NCI-H446 treated with DMSO at 0.1 percent for 48 hours (cell line): ENCODE measurements at regions not wholly inside any gene's neighbourhood (a gene's known extent, or its start where the extent isn't known, plus 50 kb on each side); places are given as distances from the start of the nearest gene placed in this dataset.
"Not testable (repeated sequence)": the region's sequence is repeated elsewhere in the genome, so short reads cannot be mapped to it uniquely, and the experiment has no call there.

ENCODE experiments used
- DNase-seq: peaks from one replicate; lab custom pipeline; 2025; lab: John Stamatoyannopoulos, UW

DNA sequence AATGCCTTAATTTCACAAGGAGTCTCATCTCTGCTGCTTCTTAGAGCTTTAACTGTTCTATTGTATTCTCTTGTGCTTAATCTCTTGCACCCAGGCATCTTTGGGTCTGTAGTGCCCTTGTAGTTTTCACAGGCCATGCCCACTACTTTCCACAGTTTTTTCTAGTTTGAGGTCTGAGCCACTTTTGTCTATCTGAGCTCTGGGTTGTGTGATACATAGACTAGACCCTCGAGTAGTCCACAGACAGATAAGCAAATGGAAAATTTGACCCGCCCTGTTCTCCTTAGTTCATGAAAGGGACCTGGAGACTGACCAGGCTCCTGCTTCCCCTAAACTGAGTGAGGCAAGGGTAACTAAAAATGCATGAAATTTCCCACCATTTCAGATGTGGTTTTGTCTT, 466.8 kb upstream of the ZEB2 start:
- no peak for DNase-seq

DNA sequence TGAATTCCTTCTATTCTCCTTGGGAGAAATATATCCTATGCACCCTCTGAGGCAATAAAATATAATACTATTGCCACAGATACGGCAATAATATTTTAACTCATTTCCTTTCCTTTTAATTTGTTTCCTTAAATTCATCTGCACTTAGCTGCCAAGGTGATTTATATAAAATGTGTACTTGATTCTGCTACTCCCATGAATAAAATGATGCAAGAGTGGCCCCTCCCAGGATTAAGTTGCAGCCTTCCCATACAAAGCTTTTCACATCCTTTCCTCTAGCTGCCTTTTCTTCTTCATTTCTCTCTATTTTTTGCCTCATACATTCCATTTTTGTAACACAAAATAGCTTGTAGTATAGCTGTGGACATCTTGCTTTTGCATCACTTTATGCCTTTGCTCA, 464.1 kb upstream of the ZEB2 start:
- no peak for DNase-seq

DNA sequence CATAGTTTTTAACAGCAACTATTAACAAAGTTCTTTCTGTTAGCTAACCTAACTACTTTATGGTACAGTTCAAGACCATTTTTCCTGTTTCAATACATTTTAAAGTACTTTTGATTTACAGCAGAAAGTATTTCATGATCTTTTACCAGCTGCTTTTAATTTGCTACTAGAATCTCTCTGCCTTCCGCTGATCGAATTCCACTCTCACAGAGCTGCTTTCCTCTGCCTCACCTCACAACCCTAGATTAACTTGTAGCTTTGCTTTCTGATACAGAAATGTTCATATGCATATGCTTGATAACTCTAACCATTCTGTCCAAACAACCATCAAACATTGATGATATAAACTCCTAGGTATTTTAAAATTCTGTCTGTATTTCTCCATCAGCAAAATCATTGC, 463.2 kb upstream of the ZEB2 start:
- DNase-seq: no peak

DNA sequence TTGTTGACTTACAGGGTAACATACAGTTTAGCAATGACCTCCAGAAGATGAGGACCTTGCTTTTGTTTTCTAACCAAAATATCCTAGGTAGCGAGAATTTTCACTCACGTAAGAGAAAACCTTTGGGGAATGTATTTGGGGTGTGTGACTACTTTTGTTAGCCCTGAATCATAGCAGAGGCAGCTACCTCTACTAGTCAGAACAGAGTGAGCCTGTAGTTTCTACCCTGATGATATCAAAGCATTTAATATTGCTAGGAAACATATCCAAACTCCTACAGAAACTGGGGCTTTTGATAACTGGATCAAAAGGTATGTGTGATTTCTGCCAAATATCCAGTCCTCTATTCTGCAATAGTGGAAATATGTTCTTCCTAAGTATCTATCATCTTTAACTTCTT, 462.6 kb upstream of the ZEB2 start:
- no peak for DNase-seq

DNA sequence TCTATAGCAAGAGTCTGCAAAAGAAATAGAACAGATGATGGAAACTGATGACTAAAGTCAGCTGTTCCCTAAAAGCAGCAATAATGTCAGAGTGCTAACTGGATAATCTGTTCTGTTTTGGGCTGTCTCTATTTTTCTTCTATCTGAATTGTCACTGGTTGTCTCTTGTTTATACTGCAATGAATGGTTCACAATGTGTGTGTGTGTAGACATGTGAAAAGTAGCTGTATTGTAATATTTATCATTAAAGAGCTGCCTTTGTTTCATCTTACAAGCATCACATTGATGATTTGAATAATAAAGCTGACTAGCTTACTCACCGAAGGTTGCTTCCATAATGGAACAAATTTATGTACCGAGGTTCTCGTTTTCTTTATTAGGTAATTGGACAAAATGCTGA, 456.0 kb upstream of the ZEB2 start:
- no peak for DNase-seq

DNA sequence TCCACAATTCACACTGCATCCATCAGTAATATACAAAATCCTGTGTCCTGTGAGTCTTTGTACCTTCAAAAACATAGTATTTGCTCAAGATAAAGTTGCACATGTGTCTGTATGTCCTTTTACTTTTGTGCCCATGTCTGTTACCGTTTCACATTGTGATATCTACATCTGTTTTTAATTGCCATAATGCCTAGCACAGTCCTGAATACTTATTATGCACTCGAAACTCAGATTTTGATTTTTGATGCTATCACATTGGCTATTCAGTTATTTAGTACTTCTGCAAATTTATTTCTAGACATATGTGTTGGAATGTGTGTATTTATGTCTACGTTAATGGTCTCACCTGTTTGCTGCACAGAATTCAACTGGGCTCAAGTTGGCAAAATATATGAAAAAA, 452.8 kb upstream of the ZEB2 start:
- DNase-seq: no peak

DNA sequence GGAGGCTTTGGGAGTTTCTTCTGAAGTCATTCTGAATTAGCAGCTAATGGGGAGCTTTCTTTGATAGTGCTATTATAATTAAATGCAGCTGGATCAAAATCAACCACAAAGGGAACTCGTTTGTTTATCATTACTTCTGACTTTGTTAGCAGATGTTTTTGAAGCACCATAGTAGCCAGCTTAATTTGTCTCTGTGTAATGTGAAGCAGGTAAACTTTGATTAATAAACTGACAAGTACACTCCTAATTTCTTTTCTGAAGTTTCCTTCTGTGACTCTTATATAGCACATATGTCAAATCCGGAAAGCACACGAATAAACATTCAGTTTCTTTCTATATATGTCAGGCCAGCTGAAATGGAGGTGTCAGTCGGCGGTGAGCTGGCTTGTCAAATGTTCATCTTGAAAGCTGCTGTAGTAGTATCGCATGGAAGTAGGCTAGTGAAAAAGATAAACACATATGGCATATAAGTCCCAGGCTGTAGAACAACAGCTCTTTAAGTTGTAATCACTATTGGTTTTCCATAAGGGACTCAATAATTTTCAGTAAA, 451.9 kb upstream of the ZEB2 start:
- DNase-seq: no peak

DNA sequence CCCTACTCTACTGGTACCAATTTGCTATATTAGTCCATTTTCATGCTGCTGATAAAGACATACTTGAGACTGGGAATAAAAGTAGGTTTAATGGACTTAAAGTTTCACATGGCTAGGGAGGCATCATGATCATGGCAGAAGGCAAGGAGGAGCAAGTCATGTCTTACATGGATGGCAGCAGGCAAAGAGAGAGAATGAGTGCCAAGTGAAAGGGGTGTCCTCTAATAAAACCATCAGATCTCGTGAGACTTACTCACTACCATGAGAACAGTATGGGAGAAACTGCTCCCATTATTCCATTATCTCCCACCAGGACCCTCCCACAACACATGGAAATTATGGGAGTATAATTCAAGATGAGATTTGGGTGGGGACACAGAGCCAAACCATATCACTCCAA, 450.5 kb upstream of the ZEB2 start:
- DNase-seq: not testable (repeated sequence)

DNA sequence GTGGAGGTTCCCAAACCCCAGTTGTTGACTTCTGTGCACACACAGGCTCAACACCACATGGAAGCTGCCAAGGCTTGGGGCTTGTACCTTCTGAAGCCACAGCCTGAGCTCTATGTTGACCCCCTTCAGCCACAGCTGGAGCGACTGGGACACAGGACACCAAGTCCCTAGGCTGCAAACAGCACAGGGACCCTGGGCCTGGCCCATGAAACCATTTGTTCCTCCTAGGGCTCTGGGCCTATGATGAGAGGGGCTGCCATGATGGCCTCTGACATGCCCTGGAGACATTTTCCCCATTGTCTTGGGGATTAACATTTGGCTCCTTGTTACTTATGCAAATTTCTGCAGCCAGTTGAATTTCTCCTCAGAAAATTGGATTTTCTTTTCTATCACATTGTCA, 449.6 kb upstream of the ZEB2 start:
- not testable (repeated sequence) for DNase-seq

DNA sequence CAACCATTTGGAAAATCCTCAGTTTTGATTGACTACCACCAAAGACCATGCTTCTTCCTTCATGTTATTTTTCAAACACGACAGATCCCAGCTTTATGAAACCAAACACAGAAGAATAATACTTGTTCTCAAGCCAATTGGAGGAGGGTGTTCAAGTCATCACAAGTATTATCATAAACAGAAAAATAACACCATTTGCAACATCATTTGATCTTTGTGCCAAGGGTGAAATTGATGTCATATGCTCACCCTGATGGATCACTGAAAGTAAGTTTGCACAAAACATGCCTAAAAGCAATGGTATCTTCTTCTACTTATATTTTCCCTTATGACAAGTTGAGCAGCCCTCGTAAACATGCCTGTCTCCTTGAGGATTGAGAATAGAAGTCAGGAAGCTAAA, 448.0 kb upstream of the ZEB2 start:
- no peak for DNase-seq

DNA sequence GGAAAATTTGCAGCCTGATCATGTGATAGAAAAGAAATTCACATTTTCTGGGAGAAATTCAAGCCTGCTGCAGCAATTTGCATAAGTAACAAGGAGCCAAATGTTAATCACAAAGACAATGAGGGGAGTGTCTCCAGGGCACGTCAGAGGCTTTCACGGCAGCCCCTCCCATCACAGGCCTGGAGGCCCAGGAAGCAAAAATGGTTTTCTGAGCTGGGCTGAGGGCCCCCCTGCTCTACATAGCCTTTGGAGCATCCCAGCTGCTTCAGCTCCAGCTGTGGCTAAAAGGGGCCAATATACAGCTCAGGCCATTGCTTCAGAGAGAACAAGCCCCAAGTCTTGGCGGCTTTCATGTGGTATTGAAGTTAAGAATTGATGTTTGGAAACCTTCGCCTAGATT, 445.3 kb upstream of the ZEB2 start:
- DNase-seq: no peak

DNA sequence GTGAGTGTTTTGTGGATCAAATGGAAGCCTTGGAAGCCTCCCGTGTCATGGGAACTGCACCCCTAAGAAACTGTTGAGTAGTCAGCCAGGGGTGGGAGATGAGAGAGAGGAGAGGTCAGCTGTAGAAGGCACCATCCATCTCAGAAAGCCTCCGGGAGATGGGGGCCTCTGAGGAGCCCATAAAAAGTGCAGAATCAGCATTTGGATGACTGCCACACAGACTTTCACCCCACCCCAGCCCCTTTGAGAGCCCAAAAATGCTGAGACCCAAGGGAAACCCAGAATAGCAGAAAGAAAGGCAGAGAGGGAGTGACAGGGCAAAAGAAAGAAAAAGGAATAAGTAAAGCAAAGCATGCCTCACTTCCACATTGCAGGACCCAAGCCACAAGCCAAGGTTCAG, 443.1 kb upstream of the ZEB2 start:
- no peak for DNase-seq

DNA sequence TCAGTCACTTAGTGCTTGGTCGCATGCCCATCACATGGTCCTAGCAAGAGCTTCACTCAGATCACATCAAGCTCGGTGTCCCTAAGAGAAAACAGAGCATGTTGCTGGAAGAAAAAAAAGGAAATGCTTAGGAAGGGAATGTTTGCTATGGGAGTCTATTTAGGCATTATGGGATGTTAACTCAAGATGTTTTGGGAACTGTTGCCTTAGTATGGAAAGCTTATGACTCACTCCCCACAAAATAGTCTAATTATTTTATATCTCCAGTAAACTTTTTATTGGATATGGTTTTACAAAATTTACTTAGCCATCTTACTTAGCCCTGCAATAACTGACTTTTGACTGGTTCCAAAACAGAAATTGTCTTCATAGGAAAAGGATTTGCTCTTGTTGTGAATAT, 439.5 kb upstream of the ZEB2 start:
- no peak for DNase-seq

DNA sequence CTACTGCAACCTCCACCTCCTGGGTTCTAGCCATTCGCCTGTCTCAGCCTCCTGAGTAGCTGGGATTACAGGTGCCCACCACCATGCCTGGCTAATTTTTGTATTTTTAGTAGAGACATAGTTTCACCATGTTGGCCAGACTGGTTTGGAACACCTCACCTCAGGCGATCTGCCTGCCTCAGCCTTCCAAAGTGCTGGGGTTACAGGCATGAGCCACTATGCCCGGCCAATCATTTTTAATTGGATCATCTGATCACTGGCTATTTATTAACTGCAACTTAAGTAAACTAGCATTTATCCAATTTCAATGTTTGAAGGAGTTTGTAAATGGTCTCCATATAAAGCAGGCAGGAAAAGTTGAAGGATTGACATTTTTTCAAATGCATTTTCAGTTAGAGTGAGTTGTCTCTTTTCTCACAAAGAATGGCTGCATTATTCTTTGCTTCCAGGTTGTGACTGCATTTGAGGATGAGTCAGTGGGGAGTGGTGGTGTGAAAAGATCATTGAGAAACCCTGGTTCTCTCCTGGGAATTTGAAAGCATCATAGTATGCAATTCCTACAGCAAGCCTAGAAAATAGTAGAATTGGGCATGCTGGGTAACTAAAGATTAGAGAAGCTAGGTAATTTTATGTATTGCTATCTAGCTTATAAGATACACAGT, 431.1 kb upstream of the ZEB2 start:
- DNase-seq: no peak

DNA sequence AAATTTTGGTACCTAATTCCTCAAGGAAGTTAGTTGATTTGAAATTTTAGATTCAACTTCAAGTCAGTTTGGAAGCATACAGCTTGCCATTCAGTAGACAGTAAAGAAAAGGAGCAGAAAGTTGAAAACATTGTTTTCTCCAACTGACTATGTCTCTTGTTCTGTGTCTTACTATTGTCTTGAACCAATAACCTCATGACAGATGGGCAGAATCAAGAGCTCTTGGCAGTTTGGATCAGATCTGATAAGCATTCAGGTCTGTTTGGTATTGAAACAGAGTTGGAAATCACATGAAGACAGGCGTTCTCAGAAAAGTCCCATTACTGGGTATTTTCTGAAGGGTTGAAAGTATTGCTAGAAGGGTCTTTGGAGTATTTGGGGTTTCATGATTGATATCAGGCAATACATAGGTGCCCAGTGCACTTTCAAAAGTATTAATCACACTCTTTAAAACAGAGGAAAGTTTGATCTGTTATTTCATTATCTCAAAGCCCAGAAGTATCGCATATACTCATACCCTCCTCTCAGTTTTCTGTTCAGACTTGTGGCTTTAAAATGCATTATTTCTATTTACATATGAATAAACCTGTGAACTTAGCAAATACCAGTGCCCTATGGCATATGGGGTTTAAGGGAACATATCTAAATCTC, 428.4 kb upstream of the ZEB2 start:
- no peak for DNase-seq

DNA sequence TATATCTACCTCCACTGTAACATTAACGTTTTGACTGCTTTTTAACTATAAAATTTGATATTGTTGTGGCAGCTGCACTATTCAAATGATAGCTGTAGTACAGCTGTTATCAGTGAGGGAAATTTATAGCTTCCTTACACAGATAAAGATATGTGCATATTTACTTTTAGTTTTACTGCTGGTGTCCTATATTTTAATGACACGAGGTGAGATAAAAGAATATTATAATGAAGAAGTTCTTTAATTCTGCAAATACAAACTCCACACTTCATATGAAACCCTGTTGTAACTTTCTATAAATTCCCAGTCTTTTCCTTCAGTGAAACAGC, 427.8 kb upstream of the ZEB2 start:
- DNase-seq: no peak

DNA sequence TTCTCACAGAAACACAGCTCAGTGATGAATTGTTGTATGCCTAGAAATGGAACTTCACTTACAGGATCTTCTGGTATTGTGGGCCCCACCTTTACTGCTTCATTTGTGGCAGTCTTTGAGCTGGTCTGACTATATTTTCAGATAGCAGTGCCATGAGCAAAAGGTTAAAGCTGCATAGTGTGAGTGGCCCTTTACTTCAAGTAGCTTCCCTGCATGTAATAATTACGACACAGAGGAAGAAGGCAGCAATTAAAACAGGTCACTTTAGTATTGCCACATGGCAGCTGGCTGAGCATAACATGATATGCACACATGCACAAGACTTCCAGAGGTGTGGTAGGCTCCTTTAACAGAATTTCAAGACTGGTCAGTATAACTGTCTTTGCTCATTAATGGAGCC, 426.3 kb upstream of the ZEB2 start:
- no peak for DNase-seq

DNA sequence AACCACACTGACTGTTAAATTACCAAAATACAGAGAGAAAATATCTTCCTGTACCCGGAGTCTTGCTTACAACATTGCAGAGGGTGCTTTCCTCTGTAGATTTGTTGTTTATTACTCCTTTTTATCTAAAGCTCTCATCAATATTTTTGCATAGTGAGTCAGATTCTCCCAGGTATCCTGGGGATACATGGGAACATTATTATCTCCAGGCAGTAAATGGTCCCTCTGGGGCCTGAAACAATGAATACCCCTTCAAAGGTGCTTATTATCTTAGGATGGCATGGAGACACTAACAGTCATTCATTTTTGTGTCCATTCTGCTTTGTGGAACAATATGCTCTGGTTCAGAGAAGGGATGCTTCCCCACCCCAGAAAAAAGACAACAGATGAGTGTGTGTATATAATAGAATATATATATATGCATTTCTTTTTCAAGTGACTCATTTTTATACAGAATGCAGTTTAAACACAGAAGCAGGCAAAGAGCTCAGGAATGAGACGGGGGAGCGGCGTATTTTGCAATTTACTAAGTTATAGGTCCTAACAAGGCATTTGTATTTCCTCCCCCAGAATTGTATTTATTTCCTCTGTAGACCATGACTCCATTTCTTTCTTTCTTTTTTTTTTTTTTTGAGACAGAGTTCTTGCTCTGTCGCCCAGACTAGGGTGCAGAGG, 424.8 kb upstream of the ZEB2 start:
- no peak for DNase-seq

DNA sequence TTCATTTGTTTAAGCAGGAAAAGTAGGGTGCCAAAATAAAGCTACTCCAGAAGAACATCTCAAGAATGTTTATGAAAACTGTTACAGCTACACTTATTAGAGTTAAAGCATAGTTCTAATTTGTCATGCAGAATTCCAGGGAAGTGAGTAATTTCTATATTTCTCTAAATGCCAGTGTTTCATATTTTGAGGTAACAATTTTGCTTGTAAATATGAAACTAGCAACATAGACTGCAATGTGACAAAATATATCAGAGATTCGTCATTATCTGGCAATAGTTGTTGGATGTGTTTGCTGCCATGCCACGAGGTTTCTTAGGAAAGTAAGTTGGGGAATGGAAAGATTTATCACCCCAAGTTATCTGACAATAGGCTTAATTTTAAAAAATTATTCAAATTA, 424.1 kb upstream of the ZEB2 start:
- DNase-seq: no peak

DNA sequence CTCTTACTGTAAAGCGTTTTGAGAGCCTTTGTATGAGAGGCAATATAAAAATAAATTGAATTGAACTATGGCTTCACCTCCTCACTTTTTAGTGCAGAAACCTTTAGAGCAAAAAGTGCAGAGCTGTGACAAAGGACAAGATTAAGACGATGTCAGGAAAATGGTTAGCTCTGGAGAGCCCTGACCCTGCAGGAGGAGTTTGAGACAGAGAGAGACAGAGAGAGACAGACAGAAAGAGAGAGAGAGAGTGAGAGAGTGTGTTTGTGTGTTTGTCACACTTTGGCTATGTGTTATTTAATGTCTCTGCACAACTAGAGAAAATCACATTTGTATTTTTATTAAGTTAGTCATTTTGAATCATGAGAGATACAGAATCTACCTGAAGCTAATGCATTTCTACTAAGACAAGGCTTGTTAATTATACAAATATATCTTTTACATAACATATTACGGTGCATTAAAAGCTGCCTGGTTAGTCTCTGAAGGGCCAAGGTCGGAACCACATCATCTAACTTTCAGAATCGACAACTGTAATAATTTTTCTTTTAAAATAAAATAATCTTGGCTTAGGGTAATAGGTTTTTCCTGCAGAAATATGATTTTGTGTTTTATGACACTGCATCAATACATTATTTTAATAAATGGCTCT, 423.5 kb upstream of the ZEB2 start:
- DNase-seq: no peak

DNA sequence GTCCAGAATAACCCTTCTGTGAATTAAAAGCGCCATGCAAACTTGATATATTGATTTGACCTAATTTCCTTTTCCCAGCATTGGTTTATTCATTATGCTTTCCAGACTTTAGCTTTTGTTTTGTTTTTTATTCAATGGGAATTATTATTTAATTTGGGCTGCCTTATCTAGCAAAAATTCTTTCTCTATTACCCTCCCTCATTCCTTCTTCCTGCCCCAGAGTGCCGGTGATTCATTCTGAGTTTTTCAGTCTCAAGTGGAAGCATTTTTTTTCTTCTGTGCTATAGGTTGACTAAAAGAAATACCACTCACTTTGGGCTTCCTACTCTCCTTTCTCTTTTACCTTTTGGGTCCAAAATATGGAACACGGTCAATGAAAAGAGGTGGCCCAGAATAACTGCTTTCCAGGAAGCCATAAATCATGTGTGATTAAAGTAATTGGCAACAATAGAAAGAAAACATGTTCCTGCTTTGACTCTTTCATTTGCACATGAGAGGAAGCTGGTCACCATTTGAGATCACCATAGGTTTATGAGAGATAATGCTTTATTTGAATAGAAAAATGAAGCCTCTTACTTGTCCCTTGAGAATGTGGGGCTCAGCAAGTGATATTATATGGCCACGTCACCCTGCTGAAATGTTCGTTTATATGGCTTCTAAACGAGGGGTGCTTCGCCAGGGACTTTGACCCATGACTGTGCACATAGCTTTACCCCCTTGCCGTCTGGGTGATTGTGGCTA, 422.8 kb upstream of the ZEB2 start:
- DNase-seq: no peak

DNA sequence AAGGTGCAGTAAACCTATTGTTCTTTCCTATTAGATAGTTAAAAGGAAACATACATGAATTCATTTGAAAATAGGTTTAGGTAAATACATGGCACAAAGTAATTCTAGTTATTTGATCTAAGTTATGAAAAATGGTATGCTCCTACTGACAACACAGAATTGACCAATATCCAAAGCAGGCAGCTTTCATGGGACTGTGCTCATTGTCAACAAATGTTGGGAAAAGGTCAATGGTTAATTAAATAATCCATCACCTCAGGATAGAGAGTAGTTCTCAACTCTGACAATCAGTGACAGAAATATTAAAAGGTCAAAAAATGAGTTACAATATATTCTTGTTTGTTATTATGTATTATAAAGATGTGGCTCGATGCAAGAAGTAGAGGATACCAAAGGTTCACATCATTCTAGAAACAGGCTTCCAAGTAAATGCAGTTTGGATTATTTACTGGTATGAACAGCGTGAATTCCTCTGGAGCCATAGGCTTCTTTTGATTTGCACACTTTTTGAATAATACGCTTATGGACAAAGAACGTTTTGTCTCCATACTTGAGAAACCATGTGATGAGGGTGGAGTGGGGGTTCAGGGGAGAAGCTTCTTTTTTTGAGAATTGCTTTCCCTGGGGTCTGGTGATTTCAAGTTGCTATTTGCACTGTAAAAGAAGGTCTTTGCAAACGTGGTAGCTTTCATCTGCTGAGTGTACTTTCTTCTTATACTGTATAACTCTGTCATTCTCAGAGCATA, 422.0 kb upstream of the ZEB2 start:
- DNase-seq: no peak
